ENCODE measurements at regions not wholly inside any gene's neighbourhood (a gene's known extent, or its start where the extent isn't known, plus 50 kb on each side); places are given as distances from the start of the nearest gene placed in this dataset.
"Not testable (repeated sequence)": the region's sequence is repeated elsewhere in the genome, so short reads cannot be mapped to it uniquely, and the experiment has no call there.

GRCh38 chr5:166883016-166883415 lies 1408.4 kb upstream of the WWC1 start:
- DNase-seq, result no peak

GRCh38 chr5:166898166-166898565 lies 1393.3 kb upstream of the WWC1 start:
- no peak for DNase-seq

GRCh38 chr5:166899343-166899742 lies 1392.1 kb upstream of the WWC1 start:
- DNase-seq, result no peak

- no peak for DNase-seq
These were observed 1386.9 kb upstream of the WWC1 start for GRCh38 chr5:166904571-166904970.

GRCh38 chr5:166906991-166907713 lies 1384.3 kb upstream of the WWC1 start:
- DNase-seq, result no peak

GRCh38 chr5:166909040-166909439 lies 1382.4 kb upstream of the WWC1 start:
- DNase-seq, result no peak

GRCh38 chr5:166909926-166910325 lies 1381.5 kb upstream of the WWC1 start:
- DNase-seq, result no peak

- DNase-seq, result no peak
These were observed 1380.5 kb upstream of the WWC1 start for GRCh38 chr5:166910995-166911394.

GRCh38 chr5:166916021-166916420 lies 1375.4 kb upstream of the WWC1 start:
- no peak for DNase-seq

GRCh38 chr5:166926138-166926537 lies 1365.3 kb upstream of the WWC1 start:
- DNase-seq, result no peak

GRCh38 chr5:166926806-166927475 lies 1364.5 kb upstream of the WWC1 start:
- not testable (repeated sequence) for DNase-seq

GRCh38 chr5:166936351-166936750 lies 1355.1 kb upstream of the WWC1 start:
- no peak for DNase-seq

GRCh38 chr5:166938071-166938470 lies 1353.4 kb upstream of the WWC1 start:
- no peak for DNase-seq

GRCh38 chr5:166942948-166943347 lies 1348.5 kb upstream of the WWC1 start:
- no peak for DNase-seq

- no peak for DNase-seq
These were observed 1344.4 kb upstream of the WWC1 start for GRCh38 chr5:166947045-166947444.

GRCh38 chr5:166948679-166949078 lies 1342.8 kb upstream of the WWC1 start:
- no peak for DNase-seq

- DNase-seq, result no peak
These were observed 1339.4 kb upstream of the WWC1 start for GRCh38 chr5:166952048-166952447.

GRCh38 chr5:166957782-166958181 lies 1333.7 kb upstream of the WWC1 start:
- peak; percentile 15 for DNase-seq

- DNase-seq, result no peak
These were observed 1331.7 kb upstream of the WWC1 start for GRCh38 chr5:166959766-166960165.

- no peak for DNase-seq
These were observed 1330.4 kb upstream of the WWC1 start for GRCh38 chr5:166961028-166961427.

- DNase-seq, result no peak
These were observed 1329.5 kb upstream of the WWC1 start for GRCh38 chr5:166961913-166962312.

- DNase-seq, result no peak
These were observed 1329.0 kb upstream of the WWC1 start for GRCh38 chr5:166962461-166962860.

GRCh38 chr5:166963596-166963995 lies 1327.8 kb upstream of the WWC1 start:
- no peak for DNase-seq

- no peak for DNase-seq
These were observed 1313.5 kb upstream of the WWC1 start for GRCh38 chr5:166977911-166978422.

All from NCI-H1048 (cell line).